Liver (tissue), 8 donors: ENCODE measurements at regions not wholly inside any gene's neighbourhood (a gene's known extent, or its start where the extent isn't known, plus 50 kb on each side); places are given as distances from the start of the nearest gene placed in this dataset.

Experiments
- DNase-seq: peaks from one replicate; pipeline ENCODE4 v3.0.0-alpha.2; 2017; ENCODE audit warnings: low spot score
- H3K27ac ChIP-seq, 2 donors: one replicate each; pipeline ENCODE4 v1.7.0; 2013; ENCODE audit warnings: inconsistent platforms in 2 of 2, low read length in 2 of 2, control low read depth in 1 of 2, low read depth in 1 of 2, mild to moderate bottlenecking in 1 of 2
- H3K27me3 ChIP-seq, 4 donors: one replicate each; pipeline versions ENCODE4 v1.6.1 to v1.7.0; 2013; ENCODE audit warnings: low read length in 3 of 4, inconsistent platforms in 1 of 4, mild to moderate bottlenecking in 1 of 4, moderate library complexity in 1 of 4; ENCODE audit not compliant: control insufficient read depth in 4 of 4, insufficient read depth in 4 of 4
- H3K36me3 ChIP-seq, 4 donors: one replicate each; pipeline versions ENCODE4 v1.6.1 to v1.7.0; 2013; ENCODE audit warnings: low read length in 3 of 4, mild to moderate bottlenecking in 3 of 4, low read depth in 1 of 4, moderate library complexity in 1 of 4; ENCODE audit not compliant: control insufficient read depth in 4 of 4, insufficient read depth in 3 of 4
- H3K4me1 ChIP-seq, 4 donors: one replicate each; pipeline versions ENCODE4 v1.6.1 to v1.7.0; 2013; ENCODE audit warnings: low read length in 3 of 4, mild to moderate bottlenecking in 3 of 4, moderate library complexity in 1 of 4; ENCODE audit not compliant: control insufficient read depth in 4 of 4, insufficient read depth in 4 of 4
- H3K4me3 ChIP-seq, 3 donors: one replicate each; pipeline versions ENCODE4 v1.6.1 to v1.7.0; 2013; ENCODE audit warnings: low read length in 3 of 3, control low read depth in 1 of 3, low read depth in 1 of 3, mild to moderate bottlenecking in 1 of 3
- H3K9ac ChIP-seq, 2 donors: one replicate each; pipeline ENCODE4 v1.7.0; 2013; ENCODE audit warnings: low read length in 2 of 2, mild to moderate bottlenecking in 2 of 2, moderate library complexity in 2 of 2, control low read depth in 1 of 2, low read depth in 1 of 2
- H3K9me3 ChIP-seq, 4 donors: one replicate each; pipeline versions ENCODE4 v1.6.1 to v1.7.0; 2013; ENCODE audit warnings: low read length in 3 of 4; ENCODE audit not compliant: control insufficient read depth in 4 of 4
- ATF3 ChIP-seq: IDR thresholded peaks from 2 replicates; pipeline ENCODE4 v1.6.1; 2016; ENCODE audit warnings: antibody characterized with exemption
- CTCF ChIP-seq: fragments of 150-350 bp; IDR thresholded peaks from 2 replicates; pipeline ENCODE4 v1.5.1; 2017; ENCODE audit warnings: improper control_type of control experiment, low read depth, low read length; ENCODE audit not compliant: missing input control
- EGR1 ChIP-seq, 2 donors: IDR thresholded peaks; 2 replicates each; pipeline ENCODE4 v1.6.1; 2016 to 2018; ENCODE audit warnings: antibody characterized with exemption in 2 of 2, low read depth in 2 of 2
- FOXA1 ChIP-seq: IDR thresholded peaks from 2 replicates; pipeline ENCODE4 v1.6.1; 2016; ENCODE audit warnings: antibody characterized with exemption
- FOXA2 ChIP-seq: IDR thresholded peaks from 2 replicates; pipeline ENCODE4 v1.6.1; 2016; ENCODE audit warnings: antibody characterized with exemption
- GABPA ChIP-seq, 2 donors: IDR thresholded peaks in 1 of 2; conservative IDR thresholded peaks in 1 of 2; 2 replicates each; pipeline ENCODE4 v1.6.1; 2016; ENCODE audit warnings: antibody characterized with exemption in 2 of 2, mild to moderate bottlenecking in 1 of 2, moderate library complexity in 1 of 2
- HNF4A ChIP-seq, 2 donors: conservative IDR thresholded peaks; 2 replicates each; pipeline ENCODE4 v1.6.1; 2016; ENCODE audit warnings: antibody characterized with exemption in 2 of 2, mild to moderate bottlenecking in 2 of 2
- HNF4G ChIP-seq: IDR thresholded peaks from 2 replicates; pipeline ENCODE4 v1.6.1; 2016; ENCODE audit warnings: antibody characterized with exemption
- JUND ChIP-seq, 2 donors: IDR thresholded peaks; 2 replicates each; pipeline ENCODE4 v1.6.1; 2016; ENCODE audit warnings: antibody characterized with exemption in 2 of 2
- NR2F2 ChIP-seq: IDR thresholded peaks from 2 replicates; pipeline ENCODE4 v1.6.1; 2016; ENCODE audit warnings: antibody characterized with exemption
- RAD21 ChIP-seq, 2 donors: IDR thresholded peaks; 2 replicates each; pipeline ENCODE4 v1.6.1; 2016; ENCODE audit warnings: antibody characterized with exemption in 2 of 2, mild to moderate bottlenecking in 2 of 2
- REST ChIP-seq: IDR thresholded peaks from 2 replicates; pipeline ENCODE4 v1.6.1; 2016; ENCODE audit warnings: antibody characterized with exemption, mild to moderate bottlenecking
- RXRA ChIP-seq, 2 donors: IDR thresholded peaks; 2 replicates each; pipeline ENCODE4 v1.6.1; 2017 to 2018; ENCODE audit warnings: antibody characterized with exemption in 2 of 2, mild to moderate bottlenecking in 1 of 2
- SP1 ChIP-seq: IDR thresholded peaks from 2 replicates; pipeline ENCODE4 v1.6.1; 2018; ENCODE audit warnings: antibody characterized with exemption, mild to moderate bottlenecking
- TAF1 ChIP-seq: conservative IDR thresholded peaks from 2 replicates; pipeline ENCODE4 v1.6.1; 2016; ENCODE audit warnings: antibody characterized with exemption, mild to moderate bottlenecking
- YY1 ChIP-seq: IDR thresholded peaks from 2 replicates; pipeline ENCODE4 v1.6.1; 2016; ENCODE audit warnings: antibody characterized with exemption, mild to moderate bottlenecking
- ZBTB33 ChIP-seq: IDR thresholded peaks from 2 replicates; pipeline ENCODE4 v1.6.1; 2016; ENCODE audit warnings: antibody characterized with exemption
- WGBS: extraction: QIAGEN DNeasy Blood & Tissue Kit; methylation state at CpG from one replicate; pipeline ENCODE4 v1.1.7; 2013; 5-methylcytosine and 5-hydroxymethylcytosine counted together
- donor health status: healthy.
- donor health status: healthy.
- donor health status: healthy.
- donor health status: healthy.
- donor health status: healthy.

GRCh38 chr1:195933835-195934234 is 674.4 kb downstream of the KCNT2 start:
- H3K27me3 ChIP-seq, result no peaks in the 10 kb centered on the region
- no peak for DNase-seq
- TF ChIP-seq GABPA (IDR thresholded peaks at IDR 0.05 in 1 of 2, conservative IDR thresholded peaks at IDR 0.05 in 1 of 2), result no peak
- no peak for TF ChIP-seq FOXA1
- no peak for TF ChIP-seq ZBTB33
- no peak for TF ChIP-seq CTCF
- no peak for TF ChIP-seq HNF4A (conservative IDR thresholded peaks at IDR 0.05)
- TF ChIP-seq SP1, result no peak
- no peak for TF ChIP-seq TAF1
- no peak for TF ChIP-seq ATF3
- TF ChIP-seq REST, result no peak
- TF ChIP-seq NR2F2, result no peak
- no peak for TF ChIP-seq RXRA (IDR thresholded peaks at IDR 0.05)
- no peak for TF ChIP-seq JUND (IDR thresholded peaks at IDR 0.05)
- TF ChIP-seq EGR1 (IDR thresholded peaks at IDR 0.05; ENCODE audit: low read depth in 2 of 2), result no peak
- TF ChIP-seq HNF4G, result no peak
- H3K9ac ChIP-seq, result no peak overlapping the region
- H3K4me3 ChIP-seq, result no peak overlapping the region
- no peaks in the 10 kb centered on the region for H3K36me3 ChIP-seq
- WGBS, result 86% methylated on average over 1 of the region's 1 CpG
- H3K4me1 ChIP-seq, result no peaks in the 10 kb centered on the region
- H3K27ac ChIP-seq, result no peak overlapping the region
- no peaks in the 10 kb centered on the region for H3K9me3 ChIP-seq

- Histone ChIP-seq H3K36me3 (no peaks in the 10 kb centered on the region), H3K9me3 (peaks cover 0 to 2% (median under 1%) of the 10 kb centered on the region in 4 donors), H3K9ac (no peak overlapping the region), H3K4me3 (no peak overlapping the region), H3K27me3 (no peaks in the 10 kb centered on the region), H3K27ac (no peak overlapping the region), H3K4me1 (no peaks in the 10 kb centered on the region)
- 89% methylated on average over 1 of the region's 1 CpG for WGBS
- DNase-seq, result no peak
- no peak for TF ChIP-seq RXRA (IDR thresholded peaks at IDR 0.05)
- TF ChIP-seq CTCF, result no peak
- TF ChIP-seq FOXA1, result no peak
- no peak for TF ChIP-seq YY1
- no peak for TF ChIP-seq HNF4G
- TF ChIP-seq SP1, result no peak
- TF ChIP-seq JUND (IDR thresholded peaks at IDR 0.05), result no peak
- no peak for TF ChIP-seq NR2F2
- TF ChIP-seq EGR1 (IDR thresholded peaks at IDR 0.05; ENCODE audit: low read depth in 2 of 2), result no peak
- TF ChIP-seq GABPA (IDR thresholded peaks at IDR 0.05 in 1 of 2, conservative IDR thresholded peaks at IDR 0.05 in 1 of 2), result no peak
- no peak for TF ChIP-seq REST
- TF ChIP-seq ATF3, result no peak
- no peak for TF ChIP-seq FOXA2
- TF ChIP-seq RAD21 (IDR thresholded peaks at IDR 0.05), result no peak
These were observed 692.4 kb downstream of the KCNT2 start for GRCh38 chr1:195915826-195916225.
